Pancreas (tissue), 10 donors: ENCODE measurements at regions not wholly inside any gene's neighbourhood (a gene's known extent, or its start where the extent isn't known, plus 50 kb on each side); places are given as distances from the start of the nearest gene placed in this dataset.

ENCODE experiments used
- ATAC-seq, 4 donors: fragments of 200-7000 bp; cut with Tn5 transposase; one replicate each; pipeline versions ENCODE4 v1.8.0 to v1.9.1; 2020; ENCODE audit warnings: mild to moderate bottlenecking in 4 of 4, moderate library complexity in 4 of 4
- DNase-seq, 6 donors: peaks; one replicate each; pipeline ENCODE4 v3.0.0-alpha.2; 2020
- FAIRE-seq: peaks from 2 replicates; lab custom pipeline; 2012; peaks lifted over from hg19 to GRCh38; lab: Jason Lieb, UNC
- H3K27ac ChIP-seq, 4 donors: fragments of 200-600 bp; sonication (generic); 1 replicate in 3 of 4; 2 replicates in 1 of 4; pipeline versions ENCODE4 v1.5.0 to v1.8.0; 2020
- H3K27me3 ChIP-seq, 4 donors: fragments of 200-600 bp; one replicate each; pipeline ENCODE4 v1.8.0; 2021
- H3K36me3 ChIP-seq, 3 donors: fragments of 200-600 bp; sonication (generic) in 1 of 3; one replicate each; pipeline versions ENCODE4 v1.5.0 to v1.8.0; 2020 to 2021
- H3K4me1 ChIP-seq, 3 donors: fragments of 200-600 bp; one replicate each; pipeline ENCODE4 v1.8.0; 2021
- H3K4me3 ChIP-seq, 4 donors: fragments of 200-600 bp; sonication (generic) in 2 of 4; one replicate each; pipeline versions ENCODE4 v1.5.0 to v1.8.0; 2020 to 2021
- H3K9me3 ChIP-seq, 4 donors: fragments of 200-600 bp; one replicate each; pipeline ENCODE4 v1.8.0; 2021
- WGBS, 2 donors: extraction: QIAGEN DNeasy Blood & Tissue Kit; methylation state at CpG; one replicate each; pipeline ENCODE4 v1.1.7; 2013; 5-methylcytosine and 5-hydroxymethylcytosine counted together
- intact Hi-C, 3 donors: fragments of 100-400 bp; cut with DNase I; formaldehyde crosslinking; loops; one replicate each; pipeline versions ENCODE4 v1.11.1 to v1.14.2; 2022
- TF ChIP-seq, protein P1 (sequence below), 4 donors: fragments of 200-600 bp; sonication (generic) in 3 of 4; IDR thresholded peaks; one replicate each; pipeline versions ENCODE4 v1.5.0 to v1.8.0; 2021; ENCODE audit warnings: antibody characterized with exemption in 4 of 4
- donor health status: healthy with polysubstance abuse.
- donor health status: DM: no; HTN: no; CAD: no; lungs with moderate emphysema.
- donor health status: DM: no; HTN: no; CAD: no.
- donor health status: control.
- donor health status: control.
- donor health status: Bipolar disorder and iron deficiency.
- donor health status: DM: yes; HTN: yes; CAD: no.
- donor health status: DM: no; HTN: no; CAD: no.
- donor health status: DM: no; HTN: no; CAD: no.
- donor health status: DM: yes; HTN: yes; CAD: no.

- WGBS, 2 donors, result 86 to 94% methylated on average over 6 of the region's 6 CpGs
- no peak for ATAC-seq
Measured at GRCh38 chr2:226320076-226320948, 479.3 kb downstream of the IRS1 start.

GRCh38 chr2:226317970-226318369 is 481.6 kb downstream of the IRS1 start:
- FAIRE-seq (no peak), ATAC-seq (no peak), DNase-seq (no peak)
- TF ChIP-seq, protein P1, sequence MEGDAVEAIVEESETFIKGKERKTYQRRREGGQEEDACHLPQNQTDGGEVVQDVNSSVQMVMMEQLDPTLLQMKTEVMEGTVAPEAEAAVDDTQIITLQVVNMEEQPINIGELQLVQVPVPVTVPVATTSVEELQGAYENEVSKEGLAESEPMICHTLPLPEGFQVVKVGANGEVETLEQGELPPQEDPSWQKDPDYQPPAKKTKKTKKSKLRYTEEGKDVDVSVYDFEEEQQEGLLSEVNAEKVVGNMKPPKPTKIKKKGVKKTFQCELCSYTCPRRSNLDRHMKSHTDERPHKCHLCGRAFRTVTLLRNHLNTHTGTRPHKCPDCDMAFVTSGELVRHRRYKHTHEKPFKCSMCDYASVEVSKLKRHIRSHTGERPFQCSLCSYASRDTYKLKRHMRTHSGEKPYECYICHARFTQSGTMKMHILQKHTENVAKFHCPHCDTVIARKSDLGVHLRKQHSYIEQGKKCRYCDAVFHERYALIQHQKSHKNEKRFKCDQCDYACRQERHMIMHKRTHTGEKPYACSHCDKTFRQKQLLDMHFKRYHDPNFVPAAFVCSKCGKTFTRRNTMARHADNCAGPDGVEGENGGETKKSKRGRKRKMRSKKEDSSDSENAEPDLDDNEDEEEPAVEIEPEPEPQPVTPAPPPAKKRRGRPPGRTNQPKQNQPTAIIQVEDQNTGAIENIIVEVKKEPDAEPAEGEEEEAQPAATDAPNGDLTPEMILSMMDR (IDR thresholded peaks at IDR 0.05), result no peak
- H3K9me3 ChIP-seq, result no peaks in the 10 kb centered on the region
- no peak overlapping the region for H3K27ac ChIP-seq
- intact Hi-C loops, result no loop called here
- H3K4me3 ChIP-seq, result no peak overlapping the region
- H3K4me1 ChIP-seq, result no peaks in the 10 kb centered on the region
- WGBS, 2 donors, result 76 to 91% methylated on average over 2 of the region's 2 CpGs
- H3K27me3 ChIP-seq, result no peaks in the 10 kb centered on the region
- H3K36me3 ChIP-seq, result no peaks in the 10 kb centered on the region

More at GRCh38 chr2:226320076-226320948, 479.3 kb downstream of the IRS1 start:
- intact Hi-C loops, result no loop called here
- Histone ChIP-seq H3K4me1 (no peaks in the 10 kb centered on the region), H3K4me3 (no peak overlapping the region), H3K27ac (no peak overlapping the region), H3K27me3 (no peaks in the 10 kb centered on the region), H3K9me3 (no peaks in the 10 kb centered on the region), H3K36me3 (no peaks in the 10 kb centered on the region)
- TF ChIP-seq, protein P1 (IDR thresholded peaks at IDR 0.05), result no peak
- FAIRE-seq (no peak), DNase-seq (no peak)

GRCh38 chr2:226313060-226313459 is 486.6 kb downstream of the IRS1 start:
- Histone ChIP-seq H3K27me3 (no peaks in the 10 kb centered on the region), H3K27ac (no peak overlapping the region), H3K4me3 (no peak overlapping the region), H3K4me1 (peaks cover 0 to 4% (median 2%) of the 10 kb centered on the region in 3 donors), H3K9me3 (no peaks in the 10 kb centered on the region), H3K36me3 (no peaks in the 10 kb centered on the region)
- no peak for DNase-seq
- FAIRE-seq, result no peak
- no peak for ATAC-seq
- WGBS, 2 donors, result 76 to 79% methylated on average over 3 of the region's 3 CpGs
- TF ChIP-seq, protein P1 (IDR thresholded peaks at IDR 0.05), result no peak
- intact Hi-C loops, result no loop called here

- Histone ChIP-seq H3K27me3 (no peaks in the 10 kb centered on the region), H3K27ac (no peak overlapping the region), H3K4me3 (no peak overlapping the region), H3K4me1 (peaks cover 0 to 7% (median 4%) of the 10 kb centered on the region in 3 donors), H3K9me3 (no peaks in the 10 kb centered on the region), H3K36me3 (no peaks in the 10 kb centered on the region)
- WGBS, 2 donors, result 73 to 90% methylated on average over 5 of the region's 5 CpGs
- FAIRE-seq, result no peak
- no peak for DNase-seq
- TF ChIP-seq, protein P1 (IDR thresholded peaks at IDR 0.05), result no peak
- intact Hi-C loops, result no loop called here
- no peak for ATAC-seq
Measured at GRCh38 chr2:226312155-226312554, 487.5 kb downstream of the IRS1 start.

GRCh38 chr2:226310146-226310545 is 489.5 kb downstream of the IRS1 start:
- peaks cover 0 to 9% (median 4%) of the 10 kb centered on the region in 3 donors for H3K4me1 ChIP-seq
- ATAC-seq, result no peak
- no peak for FAIRE-seq
- H3K27me3 ChIP-seq, result no peaks in the 10 kb centered on the region
- H3K36me3 ChIP-seq, result no peaks in the 10 kb centered on the region
- no peaks in the 10 kb centered on the region for H3K9me3 ChIP-seq
- DNase-seq, result no peak
- TF ChIP-seq, protein P1 (IDR thresholded peaks at IDR 0.05), result no peak
- WGBS, 2 donors, result 60 to 68% methylated on average over 6 of the region's 6 CpGs
- intact Hi-C loops, result no loop called here
- H3K4me3 ChIP-seq, result no peak overlapping the region
- H3K27ac ChIP-seq, result no peak overlapping the region
